GM12875 (cell line): ENCODE measurements at regions not wholly inside any gene's neighbourhood (a gene's known extent, or its start where the extent isn't known, plus 50 kb on each side); places are given as distances from the start of the nearest gene placed in this dataset.
A peak's percentile ranks its signal among the peaks of the same experiment; 100 is the strongest.

ENCODE experiments used
- H3K4me3 ChIP-seq: one replicate; pipeline ENCODE4 v1.5.1; 2011; ENCODE audit warnings: low read depth, low read length, control low read depth
- TF ChIP-seq, protein P1 (sequence below): IDR thresholded peaks from 2 replicates; pipeline ENCODE4 v1.5.1; 2011; ENCODE audit warnings: low read depth, mild to moderate bottlenecking, control low read depth, inconsistent platforms, low read length, moderate library complexity, borderline replicate concordance; ENCODE audit not compliant: insufficient read depth

DNA sequence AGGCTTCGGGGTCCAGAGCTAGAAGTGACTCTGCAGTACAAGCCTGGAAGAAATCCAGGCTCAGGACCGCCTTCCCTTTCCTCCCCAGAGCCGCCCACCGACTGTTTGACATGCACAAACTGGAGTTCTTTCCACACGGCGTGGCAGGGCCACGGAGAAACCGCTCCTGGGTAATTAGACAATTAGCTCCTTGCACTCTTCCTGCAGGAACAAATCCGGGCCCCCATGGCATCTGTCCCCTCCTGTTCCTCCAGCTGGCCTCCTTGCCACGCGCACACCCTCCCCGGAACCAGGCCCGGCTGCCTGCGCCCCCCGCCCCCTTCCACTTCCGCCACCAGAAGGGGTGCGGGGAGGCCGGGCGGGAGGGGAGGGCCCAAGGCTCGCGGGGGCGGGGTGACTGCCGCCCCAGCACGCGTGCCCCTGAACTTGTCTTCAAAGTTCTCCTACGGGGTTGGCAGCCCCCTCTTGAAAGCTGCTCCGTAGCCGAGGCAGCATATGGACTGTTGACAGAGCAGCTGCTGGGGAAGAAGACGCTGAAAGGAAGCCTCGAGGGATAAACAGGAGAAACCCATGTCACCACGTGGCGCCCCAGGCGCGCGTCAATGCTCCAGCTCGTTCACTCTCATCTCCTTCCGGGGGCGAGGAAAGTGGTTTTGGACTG lies 74.3 kb downstream of the SEC61B start:
- no peak overlapping the region for H3K4me3 ChIP-seq
- TF ChIP-seq, protein P1, sequence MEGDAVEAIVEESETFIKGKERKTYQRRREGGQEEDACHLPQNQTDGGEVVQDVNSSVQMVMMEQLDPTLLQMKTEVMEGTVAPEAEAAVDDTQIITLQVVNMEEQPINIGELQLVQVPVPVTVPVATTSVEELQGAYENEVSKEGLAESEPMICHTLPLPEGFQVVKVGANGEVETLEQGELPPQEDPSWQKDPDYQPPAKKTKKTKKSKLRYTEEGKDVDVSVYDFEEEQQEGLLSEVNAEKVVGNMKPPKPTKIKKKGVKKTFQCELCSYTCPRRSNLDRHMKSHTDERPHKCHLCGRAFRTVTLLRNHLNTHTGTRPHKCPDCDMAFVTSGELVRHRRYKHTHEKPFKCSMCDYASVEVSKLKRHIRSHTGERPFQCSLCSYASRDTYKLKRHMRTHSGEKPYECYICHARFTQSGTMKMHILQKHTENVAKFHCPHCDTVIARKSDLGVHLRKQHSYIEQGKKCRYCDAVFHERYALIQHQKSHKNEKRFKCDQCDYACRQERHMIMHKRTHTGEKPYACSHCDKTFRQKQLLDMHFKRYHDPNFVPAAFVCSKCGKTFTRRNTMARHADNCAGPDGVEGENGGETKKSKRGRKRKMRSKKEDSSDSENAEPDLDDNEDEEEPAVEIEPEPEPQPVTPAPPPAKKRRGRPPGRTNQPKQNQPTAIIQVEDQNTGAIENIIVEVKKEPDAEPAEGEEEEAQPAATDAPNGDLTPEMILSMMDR = no peak

DNA sequence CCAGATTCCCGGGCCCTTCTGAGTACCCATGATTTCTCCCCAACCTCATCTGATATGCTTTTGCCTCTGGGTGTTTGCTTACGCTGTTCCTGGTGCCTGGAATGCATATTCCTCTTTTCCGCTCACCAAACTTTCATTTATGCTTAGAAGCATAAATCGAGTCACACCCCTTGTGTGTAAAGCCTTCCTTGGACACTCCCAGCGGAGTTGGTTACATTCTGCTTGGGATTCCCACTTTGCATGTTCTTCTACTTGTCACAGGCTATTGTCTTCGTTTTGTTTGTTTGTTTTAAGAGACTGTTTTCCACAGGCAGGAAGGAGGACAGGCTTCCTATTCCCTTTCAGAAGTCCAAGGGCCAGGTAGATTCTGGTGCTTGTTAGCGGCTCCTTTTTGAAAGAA lies 76.5 kb downstream of the SEC61B start:
- TF ChIP-seq, protein P1 = no peak

DNA sequence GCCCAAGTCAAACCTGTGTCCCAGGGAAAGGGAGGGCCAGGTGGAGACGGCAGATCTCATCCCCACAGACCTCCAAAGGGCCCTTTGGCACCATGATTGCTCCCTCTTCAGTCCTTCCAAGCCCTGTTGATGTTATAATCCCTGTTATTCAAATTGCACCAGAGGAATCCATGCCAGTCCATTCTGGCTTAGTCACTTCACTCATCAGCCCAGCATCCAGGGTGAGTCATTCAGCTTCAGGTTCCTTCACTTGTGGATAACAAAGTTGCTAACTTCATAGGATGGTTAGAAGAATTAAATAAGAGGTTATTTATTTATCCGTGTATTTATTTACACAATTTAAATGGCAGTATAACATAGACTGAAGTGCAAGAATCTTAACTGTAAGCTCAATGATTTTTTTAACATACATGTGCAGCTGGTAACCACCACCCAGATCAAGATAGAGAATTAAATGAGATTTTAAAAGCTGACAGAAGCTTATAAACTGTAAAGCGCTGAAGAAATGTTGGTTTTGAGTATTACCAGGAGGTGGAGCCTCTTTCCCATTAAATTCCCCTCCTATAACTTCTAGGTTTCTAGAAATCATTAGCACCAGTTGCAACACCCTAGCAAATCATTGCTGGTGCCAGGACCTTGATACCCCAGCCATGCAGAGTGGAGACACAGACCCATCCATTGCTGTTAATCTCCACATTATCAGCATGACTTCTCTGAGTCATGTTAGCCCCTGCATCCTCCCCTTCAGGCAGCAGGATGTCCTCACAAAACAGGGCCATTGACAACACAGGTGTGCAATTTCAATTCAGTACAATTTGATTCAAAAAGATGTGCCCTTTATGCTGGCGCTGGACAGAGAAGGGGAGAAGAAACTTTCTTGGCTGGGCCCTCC lies 77.4 kb downstream of the SEC61B start:
- H3K4me3 ChIP-seq = no peak overlapping the region
- TF ChIP-seq, protein P1 = 0 out of 2 replicates have a peak, but pooled peaks have one; percentile 2

More for the DNA sequence above, 76.5 kb downstream of the SEC61B start:
- no peak overlapping the region for H3K4me3 ChIP-seq

DNA sequence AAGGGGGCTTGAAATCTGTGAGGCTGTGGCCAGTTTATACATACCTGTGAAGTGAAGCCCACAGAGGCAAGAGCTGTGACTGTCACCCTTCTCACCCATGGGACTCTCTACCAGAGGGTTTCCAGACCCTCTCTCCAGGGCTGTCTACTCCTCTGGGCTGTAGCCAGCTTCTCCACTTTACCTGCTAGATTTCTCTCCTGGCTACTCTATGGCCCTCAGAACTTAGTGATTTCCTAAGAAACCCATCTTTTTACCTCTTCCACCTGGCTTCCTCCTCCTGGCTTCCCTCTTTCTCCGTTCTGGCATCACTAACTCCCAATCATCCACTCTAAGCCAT lies 78.0 kb downstream of the SEC61B start:
- TF ChIP-seq, protein P1 = no peak
- H3K4me3 ChIP-seq = no peak overlapping the region

DNA sequence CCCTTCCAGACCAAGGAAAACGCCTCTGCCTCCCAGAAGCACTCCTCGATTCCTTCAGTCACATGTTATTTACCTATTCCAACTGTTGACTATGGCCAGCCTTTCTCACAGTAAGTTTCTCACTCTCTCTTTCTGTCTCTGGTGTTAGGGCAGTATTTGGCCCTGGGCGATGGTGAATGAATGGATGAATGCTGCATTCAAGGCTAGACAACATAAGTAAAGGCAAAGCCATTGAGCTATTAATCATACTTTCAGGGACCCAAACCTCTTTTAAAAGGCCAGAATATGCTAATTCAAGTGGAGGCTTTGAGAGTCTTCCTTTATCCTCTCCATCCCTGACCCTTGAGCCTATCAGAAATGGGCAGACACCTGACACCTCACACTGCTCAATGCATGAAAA lies 78.5 kb downstream of the SEC61B start:
- TF ChIP-seq, protein P1 = no peak
- no peak overlapping the region for H3K4me3 ChIP-seq

DNA sequence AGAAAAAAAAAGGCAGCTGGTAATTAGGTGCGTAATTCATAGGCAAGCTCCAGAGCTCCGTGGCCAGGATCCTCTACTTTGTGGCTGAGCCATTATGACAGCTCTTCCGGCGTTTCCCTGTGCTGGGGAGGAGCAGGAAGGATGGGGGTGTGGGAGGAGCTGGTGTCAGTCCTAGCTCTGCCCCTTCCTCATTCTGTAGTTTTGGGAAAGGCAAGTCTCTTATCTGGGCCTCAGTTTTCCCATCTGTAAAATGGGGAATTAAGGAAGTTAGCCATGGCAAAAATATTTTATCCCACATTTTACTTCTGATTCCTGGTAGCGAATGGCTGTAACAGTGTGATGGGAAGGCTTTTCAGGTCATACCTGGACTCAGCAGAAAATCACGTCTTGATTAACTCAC lies 81.1 kb downstream of the SEC61B start:
- TF ChIP-seq, protein P1 = no peak
- H3K4me3 ChIP-seq = no peak overlapping the region

DNA sequence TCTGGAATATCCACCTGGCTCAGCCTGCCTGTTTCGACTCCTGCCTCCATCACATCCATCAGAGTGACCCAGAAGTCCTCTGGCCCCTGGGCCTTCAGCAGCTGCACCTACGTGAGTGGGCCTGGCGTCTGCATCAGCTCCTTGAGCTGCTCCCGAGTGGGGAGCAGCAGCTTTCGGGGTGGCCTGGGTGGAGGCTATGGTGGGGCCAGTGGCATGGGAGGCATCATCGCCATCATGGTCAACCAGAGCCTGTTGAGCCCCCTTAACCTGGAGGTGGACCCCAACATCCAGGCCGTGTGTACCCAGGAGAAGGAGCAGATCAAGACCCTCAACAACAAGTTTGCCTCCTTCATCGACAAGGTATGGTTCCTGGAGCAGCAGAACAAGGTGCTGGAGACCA lies 83.0 kb downstream of the SEC61B start:
- no peak overlapping the region for H3K4me3 ChIP-seq
- TF ChIP-seq, protein P1 = no peak
